DND-41 (cell line): ENCODE measurements at regions not wholly inside any gene's neighbourhood (a gene's known extent, or its start where the extent isn't known, plus 50 kb on each side); places are given as distances from the start of the nearest gene placed in this dataset.

Source experiments
- EZH2 ChIP-seq: IDR thresholded peaks from 3 replicates; pipeline ENCODE4 v1.6.1; 2012; ENCODE audit warnings: borderline replicate concordance, low read depth, mild to moderate bottlenecking, moderate library complexity, low read length, inconsistent platforms; ENCODE audit not compliant: severe bottlenecking
- TF ChIP-seq, protein P1 (sequence below): IDR thresholded peaks from 2 replicates; pipeline ENCODE4 v1.5.1; 2012; ENCODE audit warnings: borderline replicate concordance, low read length, moderate library complexity, mild to moderate bottlenecking; ENCODE audit not compliant: poor library complexity, severe bottlenecking; ENCODE audit errors: extremely low read depth

DNA sequence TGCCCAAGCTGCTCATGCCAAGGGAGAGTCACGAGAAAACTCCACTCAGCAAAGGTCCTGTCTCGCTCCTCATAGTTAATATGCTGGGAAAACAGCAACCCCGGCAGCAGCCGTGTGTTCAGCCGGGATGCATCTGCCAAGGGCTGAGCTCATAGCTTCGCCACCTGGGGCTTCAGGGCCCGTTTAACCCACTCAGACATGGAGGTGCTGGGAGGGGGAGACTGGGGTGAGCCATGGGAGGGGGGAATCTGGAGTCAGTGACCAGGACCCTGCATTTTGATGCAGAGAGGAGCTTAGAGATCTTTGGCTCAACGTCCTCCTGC lies 283.4 kb downstream of the PTPRU start:
- no peak for TF ChIP-seq EZH2
- TF ChIP-seq, protein P1, sequence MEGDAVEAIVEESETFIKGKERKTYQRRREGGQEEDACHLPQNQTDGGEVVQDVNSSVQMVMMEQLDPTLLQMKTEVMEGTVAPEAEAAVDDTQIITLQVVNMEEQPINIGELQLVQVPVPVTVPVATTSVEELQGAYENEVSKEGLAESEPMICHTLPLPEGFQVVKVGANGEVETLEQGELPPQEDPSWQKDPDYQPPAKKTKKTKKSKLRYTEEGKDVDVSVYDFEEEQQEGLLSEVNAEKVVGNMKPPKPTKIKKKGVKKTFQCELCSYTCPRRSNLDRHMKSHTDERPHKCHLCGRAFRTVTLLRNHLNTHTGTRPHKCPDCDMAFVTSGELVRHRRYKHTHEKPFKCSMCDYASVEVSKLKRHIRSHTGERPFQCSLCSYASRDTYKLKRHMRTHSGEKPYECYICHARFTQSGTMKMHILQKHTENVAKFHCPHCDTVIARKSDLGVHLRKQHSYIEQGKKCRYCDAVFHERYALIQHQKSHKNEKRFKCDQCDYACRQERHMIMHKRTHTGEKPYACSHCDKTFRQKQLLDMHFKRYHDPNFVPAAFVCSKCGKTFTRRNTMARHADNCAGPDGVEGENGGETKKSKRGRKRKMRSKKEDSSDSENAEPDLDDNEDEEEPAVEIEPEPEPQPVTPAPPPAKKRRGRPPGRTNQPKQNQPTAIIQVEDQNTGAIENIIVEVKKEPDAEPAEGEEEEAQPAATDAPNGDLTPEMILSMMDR: no peak
